ENCODE measurements at regions not wholly inside any gene's neighbourhood (a gene's known extent, or its start where the extent isn't known, plus 50 kb on each side); places are given as distances from the start of the nearest gene placed in this dataset.

DNA sequence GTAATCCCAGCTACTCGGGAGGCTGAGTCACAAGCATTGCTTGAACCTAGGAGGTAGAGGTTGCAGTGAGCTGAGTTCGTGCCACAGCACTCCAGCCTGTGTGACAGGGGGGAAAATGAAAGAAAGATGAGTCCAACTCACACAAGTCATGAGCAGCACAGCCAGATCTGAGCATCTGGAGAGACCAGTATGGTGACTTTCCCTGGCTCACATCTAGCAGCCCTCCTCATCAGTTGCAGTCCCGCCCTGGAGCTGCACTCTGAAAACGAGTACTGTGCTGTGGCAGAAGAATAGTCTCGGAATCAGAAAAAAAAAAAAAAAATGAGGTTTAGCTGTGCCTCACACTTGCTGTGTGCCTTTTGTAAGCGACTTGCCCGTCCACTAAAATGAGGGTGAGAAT lies 74.4 kb upstream of the TRIB2 start:
- DNase-seq: no peak

GRCh38 chr2:12642859-12643258 lies 73.9 kb upstream of the TRIB2 start:
- no peak for DNase-seq

DNA sequence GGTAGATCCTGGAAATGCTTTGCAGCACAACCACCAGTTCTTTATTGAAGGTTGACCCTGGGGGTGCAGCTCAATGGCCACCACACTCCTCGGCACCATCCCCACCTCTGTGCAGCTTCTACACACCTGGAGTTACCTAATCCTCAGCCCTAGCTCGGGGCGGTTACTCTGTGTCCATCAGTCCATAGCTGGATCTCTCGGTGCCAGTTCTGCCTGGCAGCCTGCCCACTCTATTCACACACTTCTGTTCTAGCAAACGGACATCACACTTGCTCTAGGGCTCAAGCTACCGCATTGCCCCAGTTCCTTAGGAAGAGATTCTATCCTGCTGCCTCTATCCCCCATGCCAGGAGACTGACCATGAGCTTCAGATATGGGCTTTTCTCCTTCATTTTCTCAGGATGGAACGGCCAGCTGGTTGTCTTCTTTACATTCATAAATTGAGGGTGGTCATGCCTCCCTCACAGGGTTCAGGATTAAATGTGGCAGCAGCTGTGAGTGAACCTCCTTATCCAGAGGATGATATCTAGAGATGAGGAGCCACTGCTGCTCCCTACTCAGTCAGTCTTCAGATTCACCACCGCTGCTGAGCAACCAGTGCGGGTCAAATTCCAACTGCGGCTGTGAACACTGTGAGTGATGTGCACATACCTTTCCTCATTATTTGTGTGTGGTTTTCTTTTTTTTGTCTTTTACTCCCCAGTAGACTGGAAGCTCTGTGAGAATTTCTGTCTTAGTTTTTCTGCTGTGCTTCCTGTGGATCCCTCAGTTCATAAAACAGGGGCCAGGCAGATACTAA lies 66.9 kb upstream of the TRIB2 start:
- DNase-seq: no peak

GRCh38 chr2:12651641-12652040 lies 65.1 kb upstream of the TRIB2 start:
- DNase-seq: no peak

DNA sequence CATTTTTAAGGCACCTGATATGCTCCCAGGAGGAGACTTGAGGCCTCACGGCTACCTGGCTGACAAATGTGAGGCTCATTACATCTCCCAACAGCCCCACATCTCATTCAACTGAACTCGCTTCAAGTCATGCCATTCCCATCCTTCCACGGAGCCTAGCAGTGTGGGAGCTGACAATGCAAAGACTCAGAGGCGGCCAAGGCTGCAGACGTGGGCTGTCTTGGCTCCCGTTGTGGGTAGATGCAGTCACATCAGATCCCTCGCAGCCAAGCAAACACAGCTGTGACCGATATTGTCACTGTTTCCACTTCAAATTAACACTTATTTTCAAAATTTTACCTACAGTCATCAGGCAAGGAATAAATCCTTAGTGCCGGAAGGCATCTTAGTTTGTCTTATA lies 64.0 kb upstream of the TRIB2 start:
- no peak for DNase-seq

GRCh38 chr2:12657560-12657959 lies 59.2 kb upstream of the TRIB2 start:
- DNase-seq: no peak

DNA sequence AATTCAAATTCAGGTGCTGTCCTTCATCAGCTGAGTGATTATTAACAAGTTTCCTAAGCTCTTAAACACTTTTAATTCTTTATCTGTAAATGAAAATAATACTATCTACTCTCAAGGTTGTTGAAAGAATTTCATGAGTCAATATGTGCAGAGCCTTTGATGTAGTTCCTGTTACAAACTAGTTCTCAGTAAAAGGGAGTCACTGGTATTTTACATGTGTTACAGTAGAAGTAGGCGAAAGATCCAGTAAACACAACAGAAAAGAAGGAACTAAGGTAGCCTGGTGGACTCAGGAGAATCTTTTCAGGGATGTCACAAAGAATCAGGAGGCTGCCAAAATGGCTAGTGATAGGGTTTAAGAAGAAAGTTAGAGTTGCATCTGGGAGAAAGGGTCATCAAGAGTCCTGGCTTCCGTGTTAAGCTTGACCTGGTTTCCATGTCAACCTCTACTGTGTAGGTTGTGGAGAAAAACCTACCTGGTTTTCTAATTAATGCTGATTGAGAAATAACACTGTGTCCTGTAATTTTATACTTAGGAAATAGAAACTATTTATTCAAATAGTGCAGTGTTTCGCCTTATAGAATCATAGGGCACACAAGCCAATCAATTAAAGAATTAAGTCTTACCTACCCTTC lies 58.3 kb upstream of the TRIB2 start:
- no peak for DNase-seq

DNA sequence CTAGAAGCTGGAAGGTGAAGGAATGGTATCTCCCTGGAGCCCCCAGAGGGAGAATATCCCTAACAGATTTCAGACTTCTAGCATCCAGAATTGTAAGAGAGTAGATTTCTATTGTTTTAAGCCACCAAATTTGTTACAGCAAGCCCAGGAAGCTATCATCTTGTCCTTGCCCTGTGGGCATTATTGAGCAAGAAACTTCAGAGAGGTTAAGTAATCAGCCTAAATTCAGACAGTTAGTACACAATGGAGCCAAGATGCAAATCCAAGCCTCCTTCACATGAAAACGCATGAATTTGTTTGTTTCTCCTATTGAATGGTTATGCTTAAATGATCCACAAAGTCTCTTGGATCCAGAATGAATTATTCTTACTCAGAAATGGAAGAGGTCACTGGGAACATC lies 55.2 kb upstream of the TRIB2 start:
- DNase-seq: no peak

DNA sequence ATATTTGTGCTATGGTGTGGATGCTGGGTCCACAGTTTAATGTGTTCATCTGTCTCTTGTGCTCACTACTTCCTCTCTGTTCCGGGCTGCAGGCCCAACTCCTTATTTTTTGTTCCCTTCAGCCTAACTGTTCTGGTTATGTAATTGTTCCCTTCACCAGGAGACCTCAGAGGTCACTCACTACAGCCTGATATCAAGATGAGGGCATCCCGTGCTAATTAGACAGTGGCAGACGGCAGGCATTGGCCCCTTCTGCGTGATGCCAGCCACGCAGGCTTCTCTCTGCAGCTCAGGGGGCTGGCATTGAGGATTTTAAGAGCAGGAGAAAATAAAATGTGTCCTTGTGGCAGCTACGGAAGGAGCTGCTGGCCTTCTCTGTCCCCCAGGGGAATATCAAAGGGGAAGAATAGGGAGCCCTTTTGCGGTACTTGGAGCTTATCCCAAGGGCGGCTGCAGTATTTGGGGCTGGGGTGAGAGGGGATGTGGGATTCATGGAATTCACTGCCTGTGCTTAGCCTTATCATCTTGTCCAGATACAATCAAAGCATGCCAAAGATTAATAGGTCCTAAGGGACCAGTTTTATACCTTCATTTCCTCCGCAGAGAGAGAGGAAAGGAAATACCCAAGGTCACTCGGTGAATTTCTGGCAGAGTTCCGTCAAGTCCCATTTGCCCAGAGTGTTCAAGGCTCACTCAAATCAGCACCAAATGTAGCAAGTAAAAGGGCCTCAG lies 53.3 kb upstream of the TRIB2 start:
- no peak for DNase-seq

DNA sequence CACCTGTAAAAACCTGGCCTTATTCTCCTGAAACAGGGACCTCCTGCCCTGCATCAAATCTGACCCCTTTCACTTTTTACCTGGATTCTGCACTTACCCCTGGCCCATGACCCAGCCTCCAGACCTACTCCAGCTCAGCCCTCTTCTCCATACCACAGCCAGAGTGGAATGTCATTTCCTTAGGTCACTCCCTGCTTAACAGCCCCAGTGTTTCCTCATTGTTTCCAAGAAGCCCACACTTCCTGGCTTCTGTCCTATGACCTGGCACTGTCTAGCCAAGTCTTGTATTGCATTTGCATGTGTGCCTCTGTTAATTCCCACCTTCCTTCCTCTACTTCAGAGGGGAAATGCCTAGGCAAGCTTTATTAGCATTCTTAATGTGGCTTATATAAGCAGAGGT lies 51.4 kb upstream of the TRIB2 start:
- no peak for DNase-seq

- DNase-seq: no peak
Measured at GRCh38 chr2:12666445-12666844, 50.3 kb upstream of the TRIB2 start.

All from T-helper 2 cell (primary cell).